GM13977 (cell line): ENCODE measurements at regions not wholly inside any gene's neighbourhood (a gene's known extent, or its start where the extent isn't known, plus 50 kb on each side); places are given as distances from the start of the nearest gene placed in this dataset.

Source experiments
- DNase-seq: peaks from one replicate; pipeline ENCODE4 v3.0.0; 2012; ENCODE audit warnings: low spot score
- CTCF ChIP-seq: IDR thresholded peaks from 2 replicates; pipeline ENCODE4 v1.5.1; 2012; ENCODE audit warnings: mild to moderate bottlenecking, control low read depth; ENCODE audit not compliant: insufficient read depth; ENCODE audit errors: extremely low read depth, missing control alignments
- in situ Hi-C: fragments of 300-500 bp; cut with MboI; formaldehyde crosslinking; loops from one replicate; pipeline ENCODE4 v1.12.0; 2022; ENCODE audit warnings: low sequenced_read_pairs, low pct_unique_long_range_greater_than_20kb, mixed read lengths, inconsistent platforms; ENCODE audit not compliant: unreplicated experiment

- in situ Hi-C loops = no loop called here
- DNase-seq = no peak
- TF ChIP-seq CTCF = no peak
These were observed 201.0 kb upstream of the NABP1 start for GRCh38 chr2:191476901-191477300.

- in situ Hi-C loops = no loop called here
- no peak for TF ChIP-seq CTCF
- no peak for DNase-seq
These were observed 198.9 kb upstream of the NABP1 start for GRCh38 chr2:191478799-191479679.

GRCh38 chr2:191479680-191480023, 198.3 kb upstream of the NABP1 start:
- peak; percentile 29 for DNase-seq
- in situ Hi-C loops = no loop called here

GRCh38 chr2:191481305-191482070, 196.4 kb upstream of the NABP1 start:
- no peak for DNase-seq
- in situ Hi-C loops = no loop called here

More at GRCh38 chr2:191479680-191480023, 198.3 kb upstream of the NABP1 start:
- no peak for TF ChIP-seq CTCF

GRCh38 chr2:191483117-191483516, 194.8 kb upstream of the NABP1 start:
- no peak for DNase-seq
- in situ Hi-C loops = no loop called here
- no peak for TF ChIP-seq CTCF

More at GRCh38 chr2:191481305-191482070, 196.4 kb upstream of the NABP1 start:
- TF ChIP-seq CTCF = no peak

- in situ Hi-C loops = no loop called here
- TF ChIP-seq CTCF = no peak
- no peak for DNase-seq
These were observed 191.2 kb upstream of the NABP1 start for GRCh38 chr2:191486584-191487320.
